ENCODE measurements at regions not wholly inside any gene's neighbourhood (a gene's known extent, or its start where the extent isn't known, plus 50 kb on each side); places are given as distances from the start of the nearest gene placed in this dataset.

DNA sequence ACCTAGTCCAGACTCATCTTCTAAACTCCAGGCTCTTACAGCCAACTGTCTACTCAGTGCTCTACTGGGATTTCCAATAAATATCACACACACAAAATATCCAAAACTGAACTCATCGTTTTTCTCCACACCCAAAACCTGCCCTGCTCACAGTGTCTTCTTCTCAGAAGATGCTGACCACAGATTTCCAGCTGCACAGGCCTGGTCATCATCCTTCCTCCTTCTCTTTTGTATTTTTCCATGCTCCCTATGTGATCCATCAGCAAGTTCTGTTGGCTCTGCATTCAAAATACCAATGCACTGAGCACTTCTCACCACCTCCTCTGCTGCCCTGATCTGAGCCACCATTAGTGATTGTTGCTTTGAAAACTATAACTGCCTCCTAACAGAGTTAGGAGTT is 159.5 kb upstream of the KAZN start:
- H3K36me3 ChIP-seq (ENCODE audit: control insufficient read depth, insufficient read depth, low read length) = no peaks in the 10 kb centered on the region
- H3K4me3 ChIP-seq (ENCODE audit: low read depth, low read length) = no peak overlapping the region
- DNase-seq (ENCODE audit: low read depth) (no peak), FAIRE-seq (no peak)
- no peaks in the 10 kb centered on the region for H3K27me3 ChIP-seq (ENCODE audit: control insufficient read depth, insufficient read depth, low read length)
- TF ChIP-seq, protein P1, sequence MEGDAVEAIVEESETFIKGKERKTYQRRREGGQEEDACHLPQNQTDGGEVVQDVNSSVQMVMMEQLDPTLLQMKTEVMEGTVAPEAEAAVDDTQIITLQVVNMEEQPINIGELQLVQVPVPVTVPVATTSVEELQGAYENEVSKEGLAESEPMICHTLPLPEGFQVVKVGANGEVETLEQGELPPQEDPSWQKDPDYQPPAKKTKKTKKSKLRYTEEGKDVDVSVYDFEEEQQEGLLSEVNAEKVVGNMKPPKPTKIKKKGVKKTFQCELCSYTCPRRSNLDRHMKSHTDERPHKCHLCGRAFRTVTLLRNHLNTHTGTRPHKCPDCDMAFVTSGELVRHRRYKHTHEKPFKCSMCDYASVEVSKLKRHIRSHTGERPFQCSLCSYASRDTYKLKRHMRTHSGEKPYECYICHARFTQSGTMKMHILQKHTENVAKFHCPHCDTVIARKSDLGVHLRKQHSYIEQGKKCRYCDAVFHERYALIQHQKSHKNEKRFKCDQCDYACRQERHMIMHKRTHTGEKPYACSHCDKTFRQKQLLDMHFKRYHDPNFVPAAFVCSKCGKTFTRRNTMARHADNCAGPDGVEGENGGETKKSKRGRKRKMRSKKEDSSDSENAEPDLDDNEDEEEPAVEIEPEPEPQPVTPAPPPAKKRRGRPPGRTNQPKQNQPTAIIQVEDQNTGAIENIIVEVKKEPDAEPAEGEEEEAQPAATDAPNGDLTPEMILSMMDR (IDR thresholded peaks at IDR 0.05; ENCODE audit: insufficient read depth, low read length, severe bottlenecking) = no peak

DNA sequence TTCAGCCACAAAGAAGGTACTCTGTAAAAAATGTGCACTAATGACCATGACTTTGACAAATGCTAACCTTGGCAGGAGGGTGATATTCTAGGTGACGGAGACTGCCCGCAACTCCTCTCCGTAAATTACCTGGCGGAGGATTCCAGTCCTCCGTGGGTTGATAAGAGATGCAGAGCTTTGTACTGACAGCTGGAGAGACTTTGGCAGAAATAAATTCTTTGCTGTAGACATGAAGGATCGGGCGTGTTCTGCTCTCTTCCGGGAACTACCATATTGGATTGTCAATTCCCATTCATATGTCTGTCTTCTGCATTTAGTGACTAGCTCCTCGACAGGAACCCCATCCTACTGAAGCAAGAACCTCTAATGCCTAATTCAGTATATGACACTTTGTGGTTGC is 158.3 kb upstream of the KAZN start:
- no peak overlapping the region for H3K4me3 ChIP-seq (ENCODE audit: low read depth, low read length)
- FAIRE-seq = no peak
- TF ChIP-seq, protein P1 (IDR thresholded peaks at IDR 0.05; ENCODE audit: insufficient read depth, low read length, severe bottlenecking) = no peak
- DNase-seq (ENCODE audit: low read depth) = no peak
- H3K27me3 ChIP-seq (ENCODE audit: control insufficient read depth, insufficient read depth, low read length) = no peaks in the 10 kb centered on the region
- H3K36me3 ChIP-seq (ENCODE audit: control insufficient read depth, insufficient read depth, low read length) = no peaks in the 10 kb centered on the region

DNA sequence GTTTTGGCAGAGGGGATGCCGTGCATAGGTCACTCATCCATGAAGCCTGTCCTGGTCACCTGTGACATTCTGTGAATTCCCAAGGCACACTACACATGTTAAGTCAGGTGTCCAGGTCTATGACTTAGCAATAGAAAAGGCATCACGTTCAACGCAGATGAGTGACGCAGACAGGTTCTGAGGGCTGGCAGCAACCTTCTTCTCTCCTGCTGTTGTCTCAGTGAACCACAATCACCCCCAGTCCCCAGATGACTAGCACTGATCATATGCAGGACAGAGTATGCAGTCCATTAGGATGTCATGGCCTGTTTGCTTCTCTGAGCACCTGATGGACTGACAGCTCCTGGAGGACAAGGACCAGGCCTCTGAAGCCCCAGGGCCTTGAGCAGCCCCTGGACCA is 157.8 kb upstream of the KAZN start:
- H3K4me3 ChIP-seq (ENCODE audit: low read depth, low read length) = no peak overlapping the region
- DNase-seq (ENCODE audit: low read depth) (no peak), FAIRE-seq (peak; percentile 13)
- no peaks in the 10 kb centered on the region for H3K27me3 ChIP-seq (ENCODE audit: control insufficient read depth, insufficient read depth, low read length)
- TF ChIP-seq, protein P1 (IDR thresholded peaks at IDR 0.05; ENCODE audit: insufficient read depth, low read length, severe bottlenecking) = no peak
- no peaks in the 10 kb centered on the region for H3K36me3 ChIP-seq (ENCODE audit: control insufficient read depth, insufficient read depth, low read length)

DNA sequence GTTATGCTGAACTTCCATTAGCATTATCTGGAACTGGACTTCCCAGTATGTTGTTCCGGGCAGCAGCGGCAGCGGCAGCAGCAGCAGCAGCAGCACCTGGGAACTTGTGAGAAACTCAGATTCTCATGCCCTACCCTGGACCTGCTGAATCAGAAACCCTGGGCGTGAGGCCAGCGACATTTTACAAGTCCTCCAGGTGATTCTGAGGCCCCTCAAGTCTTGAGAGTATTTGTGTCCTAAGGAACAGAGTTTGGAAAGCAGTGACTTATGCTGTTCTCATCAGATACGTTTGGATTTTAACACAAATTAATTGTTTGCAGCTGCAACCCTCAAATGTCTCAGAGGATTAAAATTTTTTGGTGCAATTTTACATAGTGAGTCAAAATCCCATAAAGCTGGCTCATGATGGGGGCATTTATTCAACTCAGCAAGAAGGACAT is 157.2 kb upstream of the KAZN start:
- Histone ChIP-seq H3K36me3 (ENCODE audit: control insufficient read depth, insufficient read depth, low read length) (no peaks in the 10 kb centered on the region), H3K4me3 (ENCODE audit: low read depth, low read length) (no peak overlapping the region), H3K27me3 (ENCODE audit: control insufficient read depth, insufficient read depth, low read length) (no peaks in the 10 kb centered on the region)
- DNase-seq (ENCODE audit: low read depth) = no peak
- TF ChIP-seq, protein P1 (IDR thresholded peaks at IDR 0.05; ENCODE audit: insufficient read depth, low read length, severe bottlenecking) = no peak
- no peak for FAIRE-seq

DNA sequence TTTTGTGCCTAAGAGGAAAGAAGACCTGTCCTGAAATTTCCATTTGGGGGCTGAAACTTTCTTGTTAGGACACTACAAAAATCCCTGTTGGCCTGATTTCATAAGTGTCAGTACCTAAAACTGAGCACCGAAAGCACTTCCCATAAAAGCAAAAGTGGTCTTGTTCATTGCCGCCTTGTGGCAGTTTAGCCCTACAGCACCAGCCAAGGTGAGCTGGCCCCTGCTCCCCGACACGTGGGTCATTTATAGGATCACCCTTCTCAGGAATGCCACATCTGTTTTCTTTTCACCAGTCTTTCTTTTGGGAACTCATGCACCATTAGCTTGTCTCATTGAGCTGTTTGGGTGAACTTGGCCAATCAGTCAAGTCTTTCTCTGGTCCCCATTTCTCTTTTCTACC is 155.8 kb upstream of the KAZN start:
- Histone ChIP-seq H3K27me3 (ENCODE audit: control insufficient read depth, insufficient read depth, low read length) (no peaks in the 10 kb centered on the region), H3K36me3 (ENCODE audit: control insufficient read depth, insufficient read depth, low read length) (no peaks in the 10 kb centered on the region), H3K4me3 (ENCODE audit: low read depth, low read length) (no peak overlapping the region)
- FAIRE-seq = no peak
- DNase-seq (ENCODE audit: low read depth) = no peak
- TF ChIP-seq, protein P1 (IDR thresholded peaks at IDR 0.05; ENCODE audit: insufficient read depth, low read length, severe bottlenecking) = no peak

DNA sequence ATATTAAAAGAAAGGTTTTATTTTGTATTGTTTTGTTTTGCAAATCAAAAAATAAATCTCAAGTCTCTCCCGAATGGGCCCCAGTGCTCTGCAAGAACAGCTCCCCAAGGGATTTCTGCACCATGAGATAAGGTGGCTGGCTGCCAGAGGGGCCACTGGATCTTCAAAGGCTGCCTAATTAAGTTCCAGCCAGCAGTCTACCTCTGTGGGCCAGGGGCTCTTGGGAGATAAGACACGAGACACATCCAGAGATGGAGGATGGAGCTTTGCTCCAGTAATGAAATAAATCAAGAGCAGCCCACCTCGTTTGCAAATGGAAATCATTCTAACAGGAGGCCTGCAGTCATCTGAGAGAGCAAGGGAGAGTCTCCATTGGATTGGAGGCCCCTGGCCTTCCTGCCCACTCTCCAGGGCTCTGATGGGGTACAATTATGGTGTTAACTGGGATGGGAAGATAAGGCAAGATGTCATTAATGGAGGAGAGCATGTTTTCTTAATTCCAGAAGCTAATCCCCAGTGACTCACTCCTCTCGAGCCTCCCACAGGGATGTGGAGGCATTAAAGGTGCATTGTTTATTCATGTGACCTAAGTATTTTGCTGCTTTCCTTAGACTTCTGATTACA is 155.2 kb upstream of the KAZN start:
- FAIRE-seq = no peak
- TF ChIP-seq, protein P1 (IDR thresholded peaks at IDR 0.05; ENCODE audit: insufficient read depth, low read length, severe bottlenecking) = no peak
- H3K36me3 ChIP-seq (ENCODE audit: control insufficient read depth, insufficient read depth, low read length) = no peaks in the 10 kb centered on the region
- no peaks in the 10 kb centered on the region for H3K27me3 ChIP-seq (ENCODE audit: control insufficient read depth, insufficient read depth, low read length)
- no peak overlapping the region for H3K4me3 ChIP-seq (ENCODE audit: low read depth, low read length)
- DNase-seq (ENCODE audit: low read depth) = no peak

All from bronchial epithelial cell (primary cell).